HUDEP-2 (cell line): ENCODE measurements at regions not wholly inside any gene's neighbourhood (a gene's known extent, or its start where the extent isn't known, plus 50 kb on each side); places are given as distances from the start of the nearest gene placed in this dataset.
"Not testable (repeated sequence)": the region's sequence is repeated elsewhere in the genome, so short reads cannot be mapped to it uniquely, and the experiment has no call there.

Experiments used
- DNase-seq, 76 experiments: peaks; one replicate each; lab custom pipeline; 2025; ENCODE audit not compliant: unreplicated experiment in 76 of 76; lab: John Stamatoyannopoulos, UW

- DNase-seq, result no peak
Observed at GRCh38 chr5:23718564-23718963, 211.2 kb downstream of the PRDM9 start.

GRCh38 chr5:23721336-23721735, 213.9 kb downstream of the PRDM9 start:
- DNase-seq, result no peak

GRCh38 chr5:23727271-23727670, 219.9 kb downstream of the PRDM9 start:
- no peak for DNase-seq

GRCh38 chr5:23730023-23730422, 222.6 kb downstream of the PRDM9 start:
- DNase-seq, result no peak

GRCh38 chr5:23740029-23740428, 232.6 kb downstream of the PRDM9 start:
- no peak for DNase-seq

GRCh38 chr5:23742701-23743100, 235.3 kb downstream of the PRDM9 start:
- DNase-seq, result no peak

GRCh38 chr5:23755906-23756305, 248.5 kb downstream of the PRDM9 start:
- DNase-seq, result no peak

- no peak for DNase-seq
Observed at GRCh38 chr5:23756779-23757178, 249.4 kb downstream of the PRDM9 start.

- DNase-seq, result no peak
Observed at GRCh38 chr5:23763170-23763569, 255.8 kb downstream of the PRDM9 start.

GRCh38 chr5:23776684-23777083, 269.3 kb downstream of the PRDM9 start:
- DNase-seq, result no peak

- DNase-seq, result not testable (repeated sequence)
Observed at GRCh38 chr5:23800307-23800706, 292.9 kb downstream of the PRDM9 start.

- DNase-seq, result peak in 20 of 76 experiments; percentile 1 to 51 (median 21)
Observed at GRCh38 chr5:23820765-23821471, 313.5 kb downstream of the PRDM9 start.

GRCh38 chr5:23823521-23823920, 316.1 kb downstream of the PRDM9 start:
- DNase-seq, result no peak

- DNase-seq, result no peak
Observed at GRCh38 chr5:23825196-23825595, 317.8 kb downstream of the PRDM9 start.

GRCh38 chr5:23840083-23840482, 332.7 kb downstream of the PRDM9 start:
- no peak for DNase-seq

GRCh38 chr5:23864786-23865185, 357.4 kb downstream of the PRDM9 start:
- DNase-seq, result peak in 65 of 76 experiments; percentile 0 to 87 (median 26)

- no peak for DNase-seq
Observed at GRCh38 chr5:23877847-23878246, 370.4 kb downstream of the PRDM9 start.

- DNase-seq, result no peak
Observed at GRCh38 chr5:23884405-23885031, 377.1 kb downstream of the PRDM9 start.

- DNase-seq, result no peak
Observed at GRCh38 chr5:23893561-23893960, 386.2 kb downstream of the PRDM9 start.

GRCh38 chr5:23895614-23896013, 388.2 kb downstream of the PRDM9 start:
- no peak for DNase-seq

- DNase-seq, result no peak
Observed at GRCh38 chr5:23930985-23931384, 423.6 kb downstream of the PRDM9 start.

GRCh38 chr5:23951261-23951928, 444.0 kb downstream of the PRDM9 start:
- not testable (repeated sequence) for DNase-seq
